Osteoblast (primary cell): ENCODE measurements at regions not wholly inside any gene's neighbourhood (a gene's known extent, or its start where the extent isn't known, plus 50 kb on each side); places are given as distances from the start of the nearest gene placed in this dataset.
A peak's percentile ranks its signal among the peaks of the same experiment; 100 is the strongest.

Source experiments
- DNase-seq: peaks from one replicate; pipeline ENCODE4 v3.0.0; 2011; ENCODE audit warnings: low spot score, mixed read lengths; ENCODE audit not compliant: insufficient read length; ENCODE audit errors: missing footprints
- H2AFZ ChIP-seq: 2 replicates; pipeline ENCODE4 v1.6.0; 2011; ENCODE audit warnings: mild to moderate bottlenecking, low read length
- H3K27ac ChIP-seq: 2 replicates; pipeline ENCODE4 v1.5.1; 2011; ENCODE audit warnings: mild to moderate bottlenecking, low read depth, low read length, moderate library complexity
- H3K27me3 ChIP-seq: 2 replicates; pipeline ENCODE4 v1.6.0; 2012; ENCODE audit warnings: mild to moderate bottlenecking, control low read depth, inconsistent platforms, low read length, moderate library complexity; ENCODE audit not compliant: insufficient read depth
- H3K36me3 ChIP-seq: 2 replicates; pipeline ENCODE4 v1.5.1; 2011; ENCODE audit warnings: mild to moderate bottlenecking, low read length, control low read depth, moderate library complexity; ENCODE audit not compliant: insufficient read depth
- H3K4me1 ChIP-seq: 2 replicates; pipeline ENCODE4 v1.5.1; 2011; ENCODE audit warnings: mild to moderate bottlenecking, low read length, control low read depth, moderate library complexity; ENCODE audit not compliant: insufficient read depth
- H3K4me2 ChIP-seq: 2 replicates; pipeline ENCODE4 v1.6.0; 2011; ENCODE audit warnings: mild to moderate bottlenecking, low read length; ENCODE audit not compliant: insufficient read depth
- H3K4me3 ChIP-seq: fragments of 200-600 bp; sonication (generic); 3 replicates; pipeline ENCODE4 v1.5.1; 2012; ENCODE audit warnings: mild to moderate bottlenecking, low read length, inconsistent platforms; ENCODE audit not compliant: insufficient read depth
- H3K79me2 ChIP-seq: 2 replicates; pipeline ENCODE4 v1.6.0; 2012; ENCODE audit warnings: mild to moderate bottlenecking, low read length, control low read depth, inconsistent platforms; ENCODE audit not compliant: insufficient read depth
- H3K9me3 ChIP-seq: 2 replicates; pipeline ENCODE4 v1.5.1; 2011; ENCODE audit warnings: low read depth, low read length, control low read depth
- H4K20me1 ChIP-seq: 2 replicates; pipeline ENCODE4 v1.6.0; 2012; ENCODE audit warnings: mild to moderate bottlenecking, low read length, control low read depth; ENCODE audit not compliant: insufficient read depth
- CTCF ChIP-seq: IDR thresholded peaks from 2 replicates; pipeline ENCODE4 v1.5.1; 2011; ENCODE audit warnings: mild to moderate bottlenecking, low read depth, low read length, moderate library complexity; ENCODE audit errors: extremely low read depth

- Histone ChIP-seq H3K4me2 (no peak overlapping the region), H2AFZ (no peak overlapping the region), H3K79me2 (no peaks in the 10 kb centered on the region), H3K27me3 (no peaks in the 10 kb centered on the region), H3K4me1 (no peaks in the 10 kb centered on the region), H3K36me3 (no peaks in the 10 kb centered on the region), H3K4me3 (no peak overlapping the region), H4K20me1 (no peaks in the 10 kb centered on the region), H3K27ac (no peak overlapping the region), H3K9me3 (no peaks in the 10 kb centered on the region)
- no peak for TF ChIP-seq CTCF
- DNase-seq, result peak; percentile 26
Measured at GRCh38 chr14:98470663-98471062, 801.3 kb downstream of the BCL11B start.

GRCh38 chr14:98474900-98475299 lies 797.1 kb downstream of the BCL11B start:
- no peak for DNase-seq
- no peak for TF ChIP-seq CTCF
- H3K36me3 ChIP-seq, result no peaks in the 10 kb centered on the region

GRCh38 chr14:98477935-98478334 lies 794.1 kb downstream of the BCL11B start:
- Histone ChIP-seq H3K36me3 (no peaks in the 10 kb centered on the region), H3K27ac (no peak overlapping the region), H3K4me2 (no peak overlapping the region), H3K79me2 (no peaks in the 10 kb centered on the region), H3K4me3 (no peak overlapping the region), H3K4me1 (no peaks in the 10 kb centered on the region), H3K9me3 (no peaks in the 10 kb centered on the region), H3K27me3 (no peaks in the 10 kb centered on the region), H4K20me1 (no peaks in the 10 kb centered on the region), H2AFZ (no peak overlapping the region)
- DNase-seq, result no peak
- no peak for TF ChIP-seq CTCF

More at GRCh38 chr14:98474900-98475299, 797.1 kb downstream of the BCL11B start:
- no peak overlapping the region for H3K4me3 ChIP-seq
- H3K79me2 ChIP-seq, result no peaks in the 10 kb centered on the region
- H3K4me2 ChIP-seq, result no peak overlapping the region
- no peaks in the 10 kb centered on the region for H3K4me1 ChIP-seq
- H3K27ac ChIP-seq, result no peak overlapping the region
- H3K27me3 ChIP-seq, result no peaks in the 10 kb centered on the region
- no peaks in the 10 kb centered on the region for H3K9me3 ChIP-seq
- H4K20me1 ChIP-seq, result no peaks in the 10 kb centered on the region
- no peak overlapping the region for H2AFZ ChIP-seq

- TF ChIP-seq CTCF, result no peak
- H3K36me3 ChIP-seq, result no peaks in the 10 kb centered on the region
- no peaks in the 10 kb centered on the region for H3K4me1 ChIP-seq
- H2AFZ ChIP-seq, result no peak overlapping the region
- peaks cover 2% of the 10 kb centered on the region for H3K9me3 ChIP-seq
- DNase-seq, result no peak
- no peaks in the 10 kb centered on the region for H3K27me3 ChIP-seq
- H3K27ac ChIP-seq, result no peak overlapping the region
- H3K79me2 ChIP-seq, result no peaks in the 10 kb centered on the region
- no peaks in the 10 kb centered on the region for H4K20me1 ChIP-seq
- H3K4me2 ChIP-seq, result no peak overlapping the region
- H3K4me3 ChIP-seq, result no peak overlapping the region
Measured at GRCh38 chr14:98489115-98489514, 782.9 kb downstream of the BCL11B start.
